Adrenal gland (tissue), 9 donors: ENCODE measurements at regions not wholly inside any gene's neighbourhood (a gene's known extent, or its start where the extent isn't known, plus 50 kb on each side); places are given as distances from the start of the nearest gene placed in this dataset.

ENCODE experiments used
- DNase-seq, 7 donors: peaks; one replicate each; pipeline ENCODE4 v3.0.0-alpha.2; 2019 to 2020
- H3K27ac ChIP-seq, 5 donors: fragments of 200-600 bp; sonication (generic) in 4 of 5; 1 replicate in 3 of 5; 2 replicates in 2 of 5; pipeline versions ENCODE4 v1.5.1 to v1.8.0; 2016 to 2020; ENCODE audit warnings: mild to moderate bottlenecking in 1 of 5
- H3K27me3 ChIP-seq: fragments of 200-600 bp; 2 replicates; pipeline ENCODE4 v1.8.0; 2021
- H3K36me3 ChIP-seq, 2 donors: fragments of 200-600 bp; replicated peaks in 1 of 2; 1 replicate in 1 of 2; 2 replicates in 1 of 2; pipeline versions ENCODE4 v1.5.1 to v1.8.0; 2018 to 2022
- H3K4me1 ChIP-seq, 2 donors: fragments of 200-600 bp; replicated peaks in 1 of 2; 1 replicate in 1 of 2; 2 replicates in 1 of 2; pipeline versions ENCODE4 v1.5.1 to v1.8.0; 2018 to 2021
- H3K4me3 ChIP-seq, 4 donors: fragments of 200-600 bp; sonication (generic) in 3 of 4; one replicate each; pipeline ENCODE4 v1.5.1; 2016 to 2018
- H3K9me3 ChIP-seq, 3 donors: fragments of 200-600 bp; sonication (generic) in 1 of 3; replicated peaks in 1 of 3; 1 replicate in 2 of 3; 2 replicates in 1 of 3; pipeline versions ENCODE4 v1.5.1 to v1.8.0; 2016 to 2021
- POLR2A ChIP-seq, 2 donors: fragments of 450-650 bp; IDR thresholded peaks; one replicate each; pipeline ENCODE4 v1.6.1; 2017; ENCODE audit warnings: antibody characterized with exemption in 2 of 2, mild to moderate bottlenecking in 2 of 2, moderate library complexity in 1 of 2
- WGBS, 4 donors: extraction: QIAGEN DNeasy Blood & Tissue Kit in 2 of 4; methylation state at CpG; one replicate each; pipeline versions ENCODE4 v1.1.5 to v1.1.7; 2013 to 2017; 5-methylcytosine and 5-hydroxymethylcytosine counted together
- intact Hi-C, 2 donors: fragments of 100-400 bp; cut with DNase I; formaldehyde crosslinking; loops; one replicate each; pipeline versions ENCODE4 v1.14.1 to v1.15.0; 2022 to 2023
- TF ChIP-seq, protein P1 (sequence below), 6 experiments: fragments of 450-650 bp in 4 of 6; fragments of 200-600 bp in 2 of 6; sonication (generic) in 1 of 6; IDR thresholded peaks; 1 replicate in 5 of 6; 2 replicates in 1 of 6; pipeline versions ENCODE4 v1.5.1 to v1.8.0; 2016 to 2021; ENCODE audit warnings: antibody characterized with exemption in 6 of 6, mild to moderate bottlenecking in 2 of 6, moderate library complexity in 1 of 6
- donor health status: healthy with polysubstance abuse.
- donor health status: Bipolar disorder and iron deficiency.
- donor health status: DM: yes; HTN: yes; CAD: no.
- donor health status: DM: no; HTN: no; CAD: no.
- donor health status: DM: no; HTN: no; CAD: no.

DNA sequence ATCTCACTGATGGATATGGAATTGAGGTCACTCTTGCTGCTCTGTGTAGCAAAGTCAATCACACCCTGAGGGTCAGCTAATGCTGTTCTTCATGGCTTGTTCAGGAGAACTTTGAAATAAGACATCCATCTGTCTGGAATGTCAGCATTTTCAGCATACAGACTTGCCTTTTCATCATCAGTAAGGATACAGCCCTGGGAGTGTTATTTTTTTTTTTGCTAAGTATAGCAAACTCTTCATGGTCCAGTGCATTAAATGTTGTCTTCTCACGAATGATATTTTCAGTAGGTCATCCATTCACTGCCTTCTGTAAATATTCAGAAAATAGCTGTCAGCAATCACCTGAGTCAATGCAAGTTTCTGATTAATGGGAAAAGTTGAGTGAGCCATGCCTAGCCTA, 268.8 kb upstream of the SMIM31 start:
- H3K9me3 ChIP-seq = no peaks in the 10 kb centered on the region
- TF ChIP-seq POLR2A (IDR thresholded peaks at IDR 0.05) = no peak
- TF ChIP-seq, protein P1, sequence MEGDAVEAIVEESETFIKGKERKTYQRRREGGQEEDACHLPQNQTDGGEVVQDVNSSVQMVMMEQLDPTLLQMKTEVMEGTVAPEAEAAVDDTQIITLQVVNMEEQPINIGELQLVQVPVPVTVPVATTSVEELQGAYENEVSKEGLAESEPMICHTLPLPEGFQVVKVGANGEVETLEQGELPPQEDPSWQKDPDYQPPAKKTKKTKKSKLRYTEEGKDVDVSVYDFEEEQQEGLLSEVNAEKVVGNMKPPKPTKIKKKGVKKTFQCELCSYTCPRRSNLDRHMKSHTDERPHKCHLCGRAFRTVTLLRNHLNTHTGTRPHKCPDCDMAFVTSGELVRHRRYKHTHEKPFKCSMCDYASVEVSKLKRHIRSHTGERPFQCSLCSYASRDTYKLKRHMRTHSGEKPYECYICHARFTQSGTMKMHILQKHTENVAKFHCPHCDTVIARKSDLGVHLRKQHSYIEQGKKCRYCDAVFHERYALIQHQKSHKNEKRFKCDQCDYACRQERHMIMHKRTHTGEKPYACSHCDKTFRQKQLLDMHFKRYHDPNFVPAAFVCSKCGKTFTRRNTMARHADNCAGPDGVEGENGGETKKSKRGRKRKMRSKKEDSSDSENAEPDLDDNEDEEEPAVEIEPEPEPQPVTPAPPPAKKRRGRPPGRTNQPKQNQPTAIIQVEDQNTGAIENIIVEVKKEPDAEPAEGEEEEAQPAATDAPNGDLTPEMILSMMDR (IDR thresholded peaks at IDR 0.05) = no peak
- WGBS, 4 donors = 11 to 48% (median 46%) methylated on average over 1 of the region's 1 CpG
- no peak for DNase-seq
- H3K27ac ChIP-seq = no peak overlapping the region
- H3K4me1 ChIP-seq = no peaks in the 10 kb centered on the region
- intact Hi-C loops = no loop called here
- H3K36me3 ChIP-seq = no peaks in the 10 kb centered on the region
- no peak overlapping the region for H3K4me3 ChIP-seq
- no peaks in the 10 kb centered on the region for H3K27me3 ChIP-seq

DNA sequence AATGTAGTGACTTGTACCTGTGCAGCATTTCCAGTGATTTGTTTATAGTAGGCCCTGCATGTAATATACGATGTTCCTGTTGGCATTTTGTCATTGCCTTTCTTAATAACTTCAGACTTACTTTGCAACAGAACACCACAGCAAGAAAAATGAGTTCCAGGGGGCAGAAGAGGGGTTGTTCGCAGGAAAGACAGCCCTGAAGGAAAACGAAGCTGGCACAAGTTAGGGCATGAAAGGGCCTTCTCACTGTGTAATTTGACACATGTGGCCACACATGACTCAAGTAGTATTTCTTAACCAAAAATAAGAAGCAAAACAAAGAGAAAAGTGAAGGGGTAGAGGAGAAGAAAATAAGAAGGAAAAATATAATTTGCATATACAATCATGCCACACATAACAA, 265.8 kb upstream of the SMIM31 start:
- no peaks in the 10 kb centered on the region for H3K36me3 ChIP-seq
- no peaks in the 10 kb centered on the region for H3K4me1 ChIP-seq
- WGBS, 4 donors = 23 to 57% (median 31%) methylated on average over 2 to 3 of the region's 3 CpGs
- no peak overlapping the region for H3K27ac ChIP-seq
- no peak for TF ChIP-seq POLR2A (IDR thresholded peaks at IDR 0.05)
- TF ChIP-seq, protein P1 (IDR thresholded peaks at IDR 0.05) = no peak
- no peaks in the 10 kb centered on the region for H3K9me3 ChIP-seq
- intact Hi-C loops = no loop called here
- no peak overlapping the region for H3K4me3 ChIP-seq
- DNase-seq = no peak
- no peaks in the 10 kb centered on the region for H3K27me3 ChIP-seq

DNA sequence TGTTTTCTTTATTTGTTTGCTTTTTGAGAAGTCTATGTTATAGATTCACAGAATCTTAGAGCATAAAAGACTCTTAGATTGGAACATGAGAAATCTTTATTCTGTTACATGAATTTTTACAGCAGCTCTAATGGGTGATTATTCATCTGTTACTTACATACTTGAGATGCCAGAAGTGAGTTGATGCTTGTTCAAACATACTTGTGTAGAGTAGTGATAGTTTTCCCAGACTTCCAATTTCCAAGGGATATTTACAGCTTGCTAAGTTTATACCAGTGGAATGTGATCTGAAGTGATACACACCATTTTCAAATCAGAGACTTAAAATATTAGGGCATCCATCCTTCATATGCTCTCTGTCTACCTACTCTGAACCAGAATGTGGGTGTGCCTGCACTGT, 252.9 kb upstream of the SMIM31 start:
- H3K9me3 ChIP-seq = no peaks in the 10 kb centered on the region
- no peaks in the 10 kb centered on the region for H3K27me3 ChIP-seq
- no peaks in the 10 kb centered on the region for H3K4me1 ChIP-seq
- no peaks in the 10 kb centered on the region for H3K36me3 ChIP-seq
- no peak for DNase-seq
- TF ChIP-seq, protein P1 (IDR thresholded peaks at IDR 0.05) = no peak
- TF ChIP-seq POLR2A (IDR thresholded peaks at IDR 0.05) = no peak
- intact Hi-C loops = no loop called here
- H3K27ac ChIP-seq = no peak overlapping the region
- H3K4me3 ChIP-seq = no peak overlapping the region

DNA sequence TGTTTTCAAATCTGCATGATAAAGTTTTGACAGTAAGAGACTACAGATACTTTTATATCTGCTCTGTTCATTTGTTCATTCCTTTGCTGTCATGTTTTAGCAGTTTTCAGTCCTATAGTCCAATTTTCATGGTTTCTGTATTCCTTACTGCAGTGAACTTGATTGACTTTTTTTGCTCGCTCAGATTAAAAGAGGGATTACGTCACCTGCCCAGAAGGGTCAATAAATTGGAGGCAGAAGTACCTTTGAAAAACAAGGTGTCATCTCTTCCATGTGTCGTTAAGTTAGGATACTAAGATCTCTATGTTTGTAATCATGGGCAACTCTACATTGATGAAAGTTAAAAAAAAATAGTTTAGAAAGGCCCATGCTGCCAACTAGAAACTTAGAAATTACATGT, 250.1 kb upstream of the SMIM31 start:
- no peak for TF ChIP-seq POLR2A (IDR thresholded peaks at IDR 0.05)
- TF ChIP-seq, protein P1 (IDR thresholded peaks at IDR 0.05) = no peak
- WGBS, 4 donors = 56 to 77% (median 68%) methylated on average over 3 of the region's 3 CpGs

More for the DNA sequence above, 250.1 kb upstream of the SMIM31 start:
- Histone ChIP-seq H3K27me3 (no peaks in the 10 kb centered on the region), H3K27ac (no peak overlapping the region), H3K36me3 (no peaks in the 10 kb centered on the region), H3K4me3 (no peak overlapping the region), H3K4me1 (no peaks in the 10 kb centered on the region), H3K9me3 (no peaks in the 10 kb centered on the region)
- intact Hi-C loops = no loop called here
- DNase-seq = no peak
